CD4-positive, alpha-beta memory T cell (primary cell): ENCODE measurements at regions not wholly inside any gene's neighbourhood (a gene's known extent, or its start where the extent isn't known, plus 50 kb on each side); places are given as distances from the start of the nearest gene placed in this dataset.
A peak's percentile ranks its signal among the peaks of the same experiment; 100 is the strongest.

Source experiments
- CTCF ChIA-PET: fragments of 350-600 bp; sonication (Branson Sonifier 250); formaldehyde crosslinking; loops from one replicate; lab custom pipeline; 2021; ENCODE audit warnings: inconsistent platforms; ENCODE audit not compliant: partially characterized antibody; lab: Charles Lee
- POLR2A ChIA-PET: fragments of 350-600 bp; sonication (Branson Sonifier 250); formaldehyde crosslinking; loops from one replicate; lab custom pipeline; 2021; ENCODE audit not compliant: partially characterized antibody; lab: Charles Lee
- DNase-seq, 5 donors: peaks; one replicate each; pipeline versions ENCODE4 v3.0.0 to v3.0.0-alpha.2; 2020 to 2022; ENCODE audit warnings: mixed read lengths in 1 of 5
- H3K27ac ChIP-seq: one replicate; pipeline ENCODE4 v1.7.0; 2013; ENCODE audit warnings: low read depth, low read length
- H3K27me3 ChIP-seq: 2 replicates; pipeline ENCODE4 v1.7.0; 2013; ENCODE audit warnings: mild to moderate bottlenecking, low read length, moderate library complexity; ENCODE audit not compliant: insufficient read depth
- H3K36me3 ChIP-seq: 2 replicates; pipeline ENCODE4 v1.7.0; 2013; ENCODE audit warnings: mild to moderate bottlenecking, low read length, moderate library complexity; ENCODE audit not compliant: insufficient read depth
- H3K4me1 ChIP-seq: 2 replicates; pipeline ENCODE4 v1.7.0; 2013; ENCODE audit warnings: mild to moderate bottlenecking, low read length, moderate library complexity; ENCODE audit not compliant: insufficient read depth
- H3K4me3 ChIP-seq, 2 donors: one replicate each; pipeline ENCODE4 v1.7.0; 2013; ENCODE audit warnings: low read length in 2 of 2, mild to moderate bottlenecking in 1 of 2
- H3K9me3 ChIP-seq, 2 donors: one replicate each; pipeline ENCODE4 v1.7.0; 2013; ENCODE audit warnings: low read length in 2 of 2, control low read depth in 1 of 2; ENCODE audit not compliant: control insufficient read depth in 1 of 2
- H3K27ac Mint-ChIP-seq, 7 donors: one replicate each; pipeline ENCODE4 v1.8.0; 2020 to 2021; ENCODE audit warnings: mixed read lengths in 7 of 7, mild to moderate bottlenecking in 6 of 7, inconsistent platforms in 3 of 7, moderate library complexity in 3 of 7
- H3K27me3 Mint-ChIP-seq, 2 donors: one replicate each; pipeline ENCODE4 v1.8.0; 2020 to 2021; ENCODE audit warnings: mixed read lengths in 2 of 2
- H3K36me3 Mint-ChIP-seq, 2 donors: one replicate each; pipeline ENCODE4 v1.8.0; 2020 to 2021; ENCODE audit warnings: mixed read lengths in 2 of 2, inconsistent platforms in 1 of 2, mild to moderate bottlenecking in 1 of 2
- H3K4me1 Mint-ChIP-seq, 4 donors: one replicate each; pipeline ENCODE4 v1.8.0; 2020 to 2021; ENCODE audit warnings: mixed read lengths in 4 of 4, mild to moderate bottlenecking in 1 of 4
- H3K4me3 Mint-ChIP-seq, 8 donors: one replicate each; pipeline ENCODE4 v1.8.0; 2020 to 2021; ENCODE audit warnings: mixed read lengths in 8 of 8, mild to moderate bottlenecking in 7 of 8, moderate library complexity in 6 of 8, inconsistent platforms in 3 of 8
- H3K9me3 Mint-ChIP-seq, 8 donors: one replicate each; pipeline ENCODE4 v1.8.0; 2020 to 2021; ENCODE audit warnings: mixed read lengths in 8 of 8, mild to moderate bottlenecking in 5 of 8, inconsistent platforms in 3 of 8, moderate library complexity in 1 of 8
- intact Hi-C: fragments of 100-400 bp; cut with micrococcal nuclease; formaldehyde crosslinking; loops from one replicate; pipeline ENCODE4 v1.15.1; 2023

- H3K4me1 ChIP-seq, result no peaks in the 10 kb centered on the region
- DNase-seq, result no peak
- no peaks in the 10 kb centered on the region for H3K27me3 ChIP-seq
- no peak overlapping the region for H3K27ac ChIP-seq
- H3K36me3 ChIP-seq, result no peaks in the 10 kb centered on the region
- intact Hi-C loops, result no loop called here
- Mint-ChIP-seq H3K27me3 (no peaks in the 10 kb centered on the region), H3K4me3 (no peak overlapping the region), H3K36me3 (no peaks in the 10 kb centered on the region), H3K4me1 (no peaks in the 10 kb centered on the region), H3K9me3 (peaks cover 0 to 2% (median 0%) of the 10 kb centered on the region in 8 donors), H3K27ac (no peak overlapping the region)
- H3K4me3 ChIP-seq, result no peak overlapping the region
- POLR2A ChIA-PET, result no interaction called here
- CTCF ChIA-PET, result no interaction called here
- no peaks in the 10 kb centered on the region for H3K9me3 ChIP-seq
Observed at GRCh38 chrX:86887341-86887740, 630.3 kb upstream of the KLHL4 start.

GRCh38 chrX:86910027-86910426, 607.6 kb upstream of the KLHL4 start:
- no peaks in the 10 kb centered on the region for H3K36me3 Mint-ChIP-seq
- CTCF ChIA-PET, result no interaction called here
- H3K27ac Mint-ChIP-seq, result no peak overlapping the region
- H3K36me3 ChIP-seq, result no peaks in the 10 kb centered on the region
- no peaks in the 10 kb centered on the region for H3K4me1 ChIP-seq
- H3K4me3 Mint-ChIP-seq, result no peak overlapping the region
- H3K27ac ChIP-seq, result no peak overlapping the region
- no peaks in the 10 kb centered on the region for H3K4me1 Mint-ChIP-seq
- H3K4me3 ChIP-seq, result no peak overlapping the region
- H3K27me3 ChIP-seq, result no peaks in the 10 kb centered on the region
- DNase-seq, result no peak
- intact Hi-C loops, result no loop called here
- peaks cover 0 to 3% (median 0%) of the 10 kb centered on the region in 8 donors for H3K9me3 Mint-ChIP-seq
- H3K27me3 Mint-ChIP-seq, result no peaks in the 10 kb centered on the region
- H3K9me3 ChIP-seq, result no peaks in the 10 kb centered on the region
- POLR2A ChIA-PET, result no interaction called here

GRCh38 chrX:86910602-86911311, 606.8 kb upstream of the KLHL4 start:
- Mint-ChIP-seq H3K9me3 (peaks cover 0 to 3% (median 0%) of the 10 kb centered on the region in 8 donors), H3K36me3 (no peaks in the 10 kb centered on the region), H3K4me3 (no peak overlapping the region), H3K27me3 (no peaks in the 10 kb centered on the region), H3K4me1 (no peaks in the 10 kb centered on the region), H3K27ac (no peak overlapping the region)
- H3K27ac ChIP-seq, result no peak overlapping the region
- H3K4me1 ChIP-seq, result no peaks in the 10 kb centered on the region
- H3K9me3 ChIP-seq, result no peaks in the 10 kb centered on the region
- H3K27me3 ChIP-seq, result no peaks in the 10 kb centered on the region
- intact Hi-C loops, result no loop called here
- CTCF ChIA-PET, result no interaction called here
- no peaks in the 10 kb centered on the region for H3K36me3 ChIP-seq
- H3K4me3 ChIP-seq, result no peak overlapping the region
- DNase-seq, result no peak
- POLR2A ChIA-PET, result no interaction called here

GRCh38 chrX:86914569-86914968, 603.0 kb upstream of the KLHL4 start:
- no peak overlapping the region for H3K4me3 ChIP-seq
- no peaks in the 10 kb centered on the region for H3K9me3 Mint-ChIP-seq
- no peaks in the 10 kb centered on the region for H3K4me1 ChIP-seq
- no peaks in the 10 kb centered on the region for H3K9me3 ChIP-seq
- no peaks in the 10 kb centered on the region for H3K27me3 Mint-ChIP-seq
- H3K27ac ChIP-seq, result no peak overlapping the region
- no peaks in the 10 kb centered on the region for H3K36me3 Mint-ChIP-seq
- H3K4me3 Mint-ChIP-seq, result no peak overlapping the region
- ChIA-PET CTCF (no interaction called here), POLR2A (no interaction called here)
- no peak for DNase-seq
- H3K36me3 ChIP-seq, result no peaks in the 10 kb centered on the region
- no peak overlapping the region for H3K27ac Mint-ChIP-seq
- H3K4me1 Mint-ChIP-seq, result no peaks in the 10 kb centered on the region
- intact Hi-C loops, result no loop called here
- H3K27me3 ChIP-seq, result no peaks in the 10 kb centered on the region

GRCh38 chrX:86917959-86918358, 599.6 kb upstream of the KLHL4 start:
- Histone ChIP-seq H3K36me3 (no peaks in the 10 kb centered on the region), H3K4me3 (no peak overlapping the region), H3K9me3 (no peaks in the 10 kb centered on the region), H3K27me3 (no peaks in the 10 kb centered on the region), H3K27ac (no peak overlapping the region), H3K4me1 (no peaks in the 10 kb centered on the region)
- H3K27me3 Mint-ChIP-seq, result no peaks in the 10 kb centered on the region
- no peaks in the 10 kb centered on the region for H3K36me3 Mint-ChIP-seq
- intact Hi-C loops, result no loop called here
- H3K27ac Mint-ChIP-seq, result no peak overlapping the region
- H3K9me3 Mint-ChIP-seq, result peaks cover 0 to 3% (median 0%) of the 10 kb centered on the region in 8 donors
- ChIA-PET POLR2A (no interaction called here), CTCF (no interaction called here)
- DNase-seq, result no peak
- no peaks in the 10 kb centered on the region for H3K4me1 Mint-ChIP-seq
- H3K4me3 Mint-ChIP-seq, result no peak overlapping the region

GRCh38 chrX:86930419-86930818, 587.2 kb upstream of the KLHL4 start:
- DNase-seq, result no peak
- H3K9me3 Mint-ChIP-seq, result no peaks in the 10 kb centered on the region
- H3K27ac Mint-ChIP-seq, result no peak overlapping the region
- Histone ChIP-seq H3K27ac (no peak overlapping the region), H3K9me3 (no peaks in the 10 kb centered on the region), H3K4me1 (no peaks in the 10 kb centered on the region), H3K36me3 (no peaks in the 10 kb centered on the region), H3K4me3 (no peak overlapping the region), H3K27me3 (no peaks in the 10 kb centered on the region)
- H3K4me3 Mint-ChIP-seq, result no peak overlapping the region
- no peaks in the 10 kb centered on the region for H3K36me3 Mint-ChIP-seq
- ChIA-PET POLR2A (no interaction called here), CTCF (no interaction called here)
- intact Hi-C loops, result no loop called here
- no peaks in the 10 kb centered on the region for H3K4me1 Mint-ChIP-seq
- H3K27me3 Mint-ChIP-seq, result no peaks in the 10 kb centered on the region

GRCh38 chrX:86935988-86936387, 581.6 kb upstream of the KLHL4 start:
- no peaks in the 10 kb centered on the region for H3K4me1 Mint-ChIP-seq
- H3K4me3 Mint-ChIP-seq, result peak overlapping the region in 1 of 8 donors; percentile 13
- Histone ChIP-seq H3K4me3 (no peak overlapping the region), H3K36me3 (no peaks in the 10 kb centered on the region), H3K27me3 (no peaks in the 10 kb centered on the region), H3K27ac (no peak overlapping the region), H3K4me1 (no peaks in the 10 kb centered on the region), H3K9me3 (no peaks in the 10 kb centered on the region)
- intact Hi-C loops, result no loop called here
- CTCF ChIA-PET, result no interaction called here
- no peaks in the 10 kb centered on the region for H3K36me3 Mint-ChIP-seq
- H3K27me3 Mint-ChIP-seq, result no peaks in the 10 kb centered on the region
- POLR2A ChIA-PET, result no interaction called here
- DNase-seq, result no peak
- no peak overlapping the region for H3K27ac Mint-ChIP-seq
- H3K9me3 Mint-ChIP-seq, result no peaks in the 10 kb centered on the region

GRCh38 chrX:86946569-86946968, 571.0 kb upstream of the KLHL4 start:
- Mint-ChIP-seq H3K4me3 (no peak overlapping the region), H3K36me3 (no peaks in the 10 kb centered on the region), H3K27me3 (no peaks in the 10 kb centered on the region), H3K4me1 (no peaks in the 10 kb centered on the region), H3K9me3 (no peaks in the 10 kb centered on the region), H3K27ac (no peak overlapping the region)
- intact Hi-C loops, result no loop called here
- ChIA-PET POLR2A (no interaction called here), CTCF (no interaction called here)
- DNase-seq, result peak in 2 of 5 donors; percentile 3 to 6
- H3K9me3 ChIP-seq, result no peaks in the 10 kb centered on the region
- no peaks in the 10 kb centered on the region for H3K36me3 ChIP-seq
- no peaks in the 10 kb centered on the region for H3K4me1 ChIP-seq
- H3K27ac ChIP-seq, result no peak overlapping the region
- no peak overlapping the region for H3K4me3 ChIP-seq
- no peaks in the 10 kb centered on the region for H3K27me3 ChIP-seq
